GM18499 (cell line): ENCODE measurements at regions not wholly inside any gene's neighbourhood (a gene's known extent, or its start where the extent isn't known, plus 50 kb on each side); places are given as distances from the start of the nearest gene placed in this dataset.
A peak's percentile ranks its signal among the peaks of the same experiment; 100 is the strongest.

ENCODE experiments used
- ATAC-seq: cut with Tn5 transposase; IDR thresholded peaks from one replicate; pipeline ENCODE4 v1.9.1; 2021; ENCODE audit warnings: moderate number of reproducible peaks; ENCODE audit not compliant: insufficient read depth, unreplicated experiment

DNA sequence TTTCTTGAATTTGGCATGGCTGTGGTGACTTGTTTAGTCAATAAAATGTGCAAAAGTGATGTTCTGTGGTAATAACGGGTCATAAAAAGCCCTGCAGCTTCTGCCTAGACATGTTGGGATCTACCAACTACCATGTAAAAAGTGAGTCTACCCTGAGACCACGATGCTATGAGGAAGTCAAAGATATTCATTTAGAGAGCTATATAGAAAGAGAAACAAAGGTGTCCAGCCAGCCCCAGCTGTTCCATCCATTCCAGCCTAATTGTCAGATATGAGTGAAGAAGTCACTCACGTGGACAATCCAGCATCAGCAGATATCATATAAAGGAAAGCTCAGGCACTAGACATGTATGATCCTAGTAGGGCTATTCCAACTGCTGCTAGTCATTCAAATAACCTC, 117.2 kb upstream of the SSTR1 start:
- no peak for ATAC-seq

DNA sequence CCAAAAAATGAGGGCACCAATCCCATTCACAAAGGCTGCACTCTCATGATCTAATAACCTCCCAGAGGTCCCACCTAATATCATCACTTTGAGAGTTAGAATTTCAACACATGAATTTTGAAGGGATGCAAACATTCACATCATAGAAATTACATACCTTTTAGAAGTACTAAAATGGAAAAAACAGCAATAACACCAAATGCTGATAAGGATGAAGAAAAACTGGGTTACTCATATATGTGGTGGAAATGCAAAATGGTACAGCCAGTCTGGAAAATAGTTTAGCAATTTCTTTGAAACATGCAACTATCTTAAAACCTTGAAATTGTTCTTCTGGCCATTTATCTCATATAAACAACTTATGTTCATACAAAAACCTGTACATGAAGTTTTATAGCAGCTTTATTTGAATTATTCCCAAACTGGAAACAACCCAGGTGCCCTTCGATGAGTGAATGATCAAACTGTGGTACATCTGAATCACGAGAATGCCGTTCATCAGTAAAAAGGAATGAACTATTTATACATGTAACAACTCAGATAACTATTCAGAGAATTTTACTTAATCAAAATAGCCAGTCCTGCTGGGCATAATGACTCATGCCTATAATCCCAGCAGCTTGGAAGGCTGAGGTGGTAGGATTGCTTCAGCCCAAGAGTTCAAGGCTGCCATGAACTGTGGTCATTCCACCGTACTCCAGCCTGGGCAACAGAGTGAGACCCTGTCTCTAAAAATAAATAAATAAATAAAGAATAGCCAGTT, 109.4 kb upstream of the SSTR1 start:
- ATAC-seq, result no peak

DNA sequence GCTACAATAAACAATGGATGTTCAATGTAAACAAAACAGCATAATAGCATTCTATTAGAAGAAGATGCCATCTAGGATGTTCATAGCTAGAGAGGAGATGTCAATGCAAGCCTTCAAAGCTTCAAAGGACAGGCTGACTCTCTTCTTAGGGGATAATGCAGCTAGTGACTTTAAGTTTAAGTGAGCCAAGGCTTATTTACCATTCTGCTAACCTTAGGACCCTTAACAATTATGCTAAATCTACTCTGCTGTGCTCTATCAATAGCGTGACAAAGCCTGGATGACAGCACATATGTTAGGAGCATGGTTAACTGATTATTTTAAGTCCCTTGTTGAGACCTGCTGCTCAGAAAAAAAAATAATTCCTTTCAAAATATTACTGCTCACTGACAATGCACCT, 106.0 kb upstream of the SSTR1 start:
- ATAC-seq, result no peak

DNA sequence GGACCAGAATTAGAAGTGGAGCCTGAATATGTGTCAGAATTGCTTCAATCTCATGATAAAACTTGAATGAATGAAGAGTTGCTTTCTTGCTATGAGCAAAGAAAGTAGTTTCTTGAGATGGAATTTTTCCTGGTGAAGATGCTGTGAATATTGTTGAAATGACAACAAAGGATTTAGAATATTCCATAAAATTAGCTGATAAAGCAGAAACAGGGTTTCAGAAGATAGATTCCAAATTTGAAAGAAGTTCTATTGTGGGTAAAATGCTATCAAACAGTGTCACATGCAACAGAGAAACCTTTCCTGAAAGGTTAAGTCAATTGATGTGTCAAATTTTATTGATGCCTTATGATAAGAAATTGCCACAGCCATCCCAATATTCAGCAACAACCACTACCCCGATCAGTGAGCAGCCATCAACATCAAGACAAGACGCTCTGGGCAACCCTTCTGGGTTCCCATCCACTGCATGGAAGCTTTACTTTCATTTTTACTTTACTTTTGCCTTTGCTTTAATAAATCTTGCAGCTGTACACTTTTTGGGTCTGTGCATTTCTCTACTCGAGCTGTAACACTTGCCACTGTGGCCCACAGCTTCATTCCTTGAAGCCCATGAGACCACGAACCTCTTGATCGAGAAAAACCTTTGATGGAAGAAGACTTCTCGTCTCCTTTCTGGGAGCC, 104.0 kb upstream of the SSTR1 start:
- ATAC-seq, result no peak

GRCh38 chr14:38105106-38105702, 102.5 kb upstream of the SSTR1 start:
- no peak for ATAC-seq

DNA sequence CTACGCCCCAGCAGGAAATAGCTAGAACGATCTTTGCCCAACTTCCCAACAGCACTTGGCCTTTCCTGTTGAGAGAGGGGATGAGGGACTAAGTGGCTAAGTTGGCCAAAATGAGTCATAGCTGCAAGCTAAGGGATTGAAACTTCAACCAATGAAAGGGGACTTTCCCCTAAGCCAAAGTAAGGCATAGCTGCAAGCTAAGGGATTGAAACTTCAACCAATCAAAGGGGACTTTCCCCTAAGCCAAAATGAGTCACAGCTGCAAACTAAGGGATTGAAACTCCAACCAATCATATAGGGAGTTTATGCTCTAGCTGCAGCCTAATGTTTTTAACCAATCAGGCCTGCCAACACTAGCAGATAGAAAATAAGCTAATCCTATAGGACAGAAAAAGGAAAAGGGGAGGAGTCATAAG, 100.5 kb upstream of the SSTR1 start:
- ATAC-seq, result peak; percentile 69

DNA sequence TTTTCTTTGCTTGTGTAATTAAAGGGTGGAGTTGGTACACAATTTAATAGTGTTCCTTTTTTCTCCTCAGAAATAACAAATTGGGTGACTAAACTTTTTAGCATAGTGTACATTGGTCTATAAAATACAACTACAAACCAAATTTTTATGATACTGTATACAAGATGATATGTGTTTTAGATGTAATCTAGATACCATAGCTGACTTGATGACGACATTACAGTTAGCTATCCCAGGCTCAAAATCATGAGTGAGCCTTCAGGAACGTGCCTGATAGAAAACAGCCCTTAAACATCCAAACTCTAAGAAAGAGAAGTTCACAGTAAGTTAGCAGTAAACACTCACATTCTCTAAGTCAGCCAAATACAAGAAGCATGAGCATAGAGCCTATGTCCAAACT, 99.0 kb upstream of the SSTR1 start:
- no peak for ATAC-seq

- ATAC-seq, result no peak
Measured at GRCh38 chr14:38110258-38110657, 97.4 kb upstream of the SSTR1 start.

- ATAC-seq, result no peak
Measured at GRCh38 chr14:38111046-38111445, 96.7 kb upstream of the SSTR1 start.

GRCh38 chr14:38113546-38113945, 94.2 kb upstream of the SSTR1 start:
- ATAC-seq, result no peak

GRCh38 chr14:38116895-38117294, 90.8 kb upstream of the SSTR1 start:
- no peak for ATAC-seq

DNA sequence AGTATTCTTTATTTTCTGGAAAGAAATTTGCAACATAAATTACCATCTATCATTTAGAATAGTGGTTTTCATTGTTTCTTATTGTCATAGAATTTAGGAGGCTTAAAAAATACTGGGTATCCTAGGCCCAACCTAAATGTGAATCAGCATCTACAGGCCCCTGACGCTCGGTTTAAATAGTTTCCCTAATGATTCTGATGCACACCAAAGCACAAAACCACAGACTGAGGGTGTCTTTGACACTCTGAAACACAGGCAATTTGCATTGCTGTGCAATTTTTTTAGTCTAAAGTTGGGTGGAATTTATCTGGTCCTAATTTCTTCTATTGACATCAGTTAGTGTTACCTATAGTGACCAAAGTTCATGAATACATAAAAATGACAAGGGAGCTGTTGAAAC, 87.6 kb upstream of the SSTR1 start:
- ATAC-seq, result no peak

DNA sequence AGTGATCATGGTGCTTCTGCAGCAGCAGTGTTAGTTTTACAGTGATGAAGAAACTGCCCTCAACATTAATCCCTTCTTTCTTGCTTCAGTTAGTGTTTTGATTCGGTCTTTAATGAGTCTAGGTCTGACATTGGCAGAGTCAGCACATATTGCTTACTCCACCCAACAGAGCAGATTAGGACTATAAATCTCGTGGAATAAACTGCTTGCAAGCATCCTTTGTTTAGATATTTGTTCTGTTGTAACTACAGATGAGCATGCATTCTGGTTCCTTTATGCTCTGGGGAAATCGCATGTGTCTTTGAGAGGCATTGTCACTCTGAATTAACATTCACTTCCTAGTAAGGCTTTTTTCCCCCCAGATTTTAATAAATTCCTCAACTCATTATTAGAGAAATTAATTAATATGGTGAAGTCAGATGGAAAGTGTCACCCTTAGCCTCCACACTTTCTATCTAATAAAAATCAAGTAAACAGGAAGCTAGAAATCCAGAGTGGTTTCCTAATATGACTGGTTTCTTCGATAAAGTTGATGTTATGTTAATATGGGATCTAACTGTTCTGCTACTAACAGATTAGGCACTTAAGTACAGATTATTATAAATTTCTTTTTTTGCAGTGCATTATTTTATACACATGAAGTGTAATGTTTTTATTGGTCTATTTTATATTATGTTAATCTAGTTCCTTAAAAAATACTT, 86.2 kb upstream of the SSTR1 start:
- ATAC-seq, result no peak

DNA sequence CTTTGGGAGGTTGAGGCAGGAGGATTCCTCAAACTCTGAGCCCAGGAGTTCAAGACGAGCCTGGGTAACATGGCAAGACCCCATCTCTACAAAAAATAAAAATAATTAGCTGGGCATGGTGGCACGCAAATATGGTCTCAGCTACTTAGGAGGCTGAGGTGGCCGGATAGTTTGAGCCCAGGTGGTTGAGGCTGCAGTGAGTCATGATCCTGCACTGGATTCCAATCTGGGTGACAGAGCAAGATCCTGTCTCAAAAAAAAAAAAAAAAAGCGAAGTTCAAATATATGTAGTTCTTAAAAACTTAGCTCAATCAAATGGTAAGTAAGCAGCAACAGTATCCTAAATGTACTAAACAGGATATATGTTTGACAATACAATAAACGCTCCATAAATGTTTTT, 85.5 kb upstream of the SSTR1 start:
- no peak for ATAC-seq

DNA sequence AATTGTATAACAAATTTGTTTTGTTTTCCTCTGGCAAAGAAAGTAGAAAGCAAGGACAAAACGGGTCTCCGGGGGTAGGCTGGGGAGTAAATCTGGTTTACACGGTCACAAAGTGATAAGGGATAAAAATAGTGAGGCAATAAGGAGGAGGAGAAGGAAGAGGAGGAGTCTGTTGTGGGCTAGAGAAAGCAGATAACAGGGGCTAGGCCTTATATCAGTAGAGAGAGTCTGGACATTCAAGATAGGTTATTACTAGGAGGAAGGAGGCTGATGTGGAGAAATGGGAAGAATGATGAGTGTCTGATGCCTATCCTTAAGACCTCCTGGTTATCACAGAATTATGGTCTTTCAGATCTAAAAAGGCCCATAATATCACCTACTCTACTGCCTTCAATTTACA, 83.2 kb upstream of the SSTR1 start:
- ATAC-seq, result no peak

DNA sequence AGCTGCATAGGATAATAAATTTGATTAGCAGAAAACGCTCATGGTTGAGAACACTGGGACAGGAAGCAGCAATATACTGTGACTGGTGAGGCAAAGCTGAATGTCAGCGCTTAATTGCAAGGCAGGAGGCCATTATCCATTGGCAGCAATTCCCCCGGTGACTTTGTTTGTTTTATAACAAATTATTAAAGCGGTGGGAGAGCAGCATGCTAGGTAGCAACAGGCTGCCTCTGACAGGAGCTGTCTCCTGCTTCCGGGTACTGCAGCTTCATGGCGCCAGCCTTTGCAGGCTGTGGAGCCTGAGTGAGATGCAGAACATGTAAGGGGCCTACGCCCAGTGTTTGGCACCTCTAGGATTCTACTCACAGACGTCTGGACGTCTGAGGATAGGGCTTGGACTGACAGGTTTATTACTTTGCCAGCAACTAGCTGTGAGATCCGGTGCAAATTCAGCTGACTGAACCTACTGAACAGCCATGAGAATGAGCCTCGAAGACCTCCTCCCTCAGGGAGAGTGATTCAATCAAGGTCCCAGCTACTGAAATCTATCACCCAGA, 82.1 kb upstream of the SSTR1 start:
- no peak for ATAC-seq

- no peak for ATAC-seq
Measured at GRCh38 chr14:38127356-38127755, 80.3 kb upstream of the SSTR1 start.

DNA sequence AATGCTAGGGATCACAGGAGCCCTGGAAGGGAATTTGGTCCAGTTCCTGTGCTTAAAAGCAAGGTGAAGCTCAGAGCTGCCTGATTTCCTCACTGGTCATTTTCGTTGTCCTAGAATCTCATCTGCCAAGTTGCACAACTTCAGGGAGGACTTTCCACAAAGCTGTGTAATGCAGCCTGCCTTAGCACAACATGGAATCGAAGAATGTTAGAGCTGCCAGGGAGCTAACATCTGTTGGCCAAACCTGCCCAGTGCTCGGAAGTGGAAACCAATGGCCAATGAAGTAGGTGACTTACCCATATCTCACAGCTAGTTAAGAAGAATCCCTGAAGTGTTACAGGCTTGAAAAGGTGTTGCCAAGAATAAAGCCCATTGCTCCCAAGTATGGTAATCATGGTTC, 79.9 kb upstream of the SSTR1 start:
- no peak for ATAC-seq

- no peak for ATAC-seq
Measured at GRCh38 chr14:38128640-38129039, 79.1 kb upstream of the SSTR1 start.

DNA sequence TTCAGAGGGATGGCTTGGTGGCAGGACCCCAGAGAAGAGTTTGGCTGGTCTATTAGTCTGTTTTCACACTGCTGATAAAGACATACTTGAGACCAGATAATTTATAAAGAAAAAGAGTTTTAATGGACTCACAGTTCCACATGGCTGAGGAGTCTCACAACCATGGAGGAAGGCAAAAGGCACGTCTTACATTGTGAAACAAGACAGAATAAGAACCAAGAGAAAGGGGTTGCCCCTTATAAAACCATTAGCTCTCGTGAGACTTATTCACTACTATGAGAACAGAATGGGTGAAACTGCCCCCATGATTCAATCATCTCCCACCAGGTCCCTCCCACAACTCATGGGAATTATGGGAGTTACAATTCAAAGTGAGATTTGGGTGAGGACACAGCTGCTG, 78.5 kb upstream of the SSTR1 start:
- no peak for ATAC-seq

DNA sequence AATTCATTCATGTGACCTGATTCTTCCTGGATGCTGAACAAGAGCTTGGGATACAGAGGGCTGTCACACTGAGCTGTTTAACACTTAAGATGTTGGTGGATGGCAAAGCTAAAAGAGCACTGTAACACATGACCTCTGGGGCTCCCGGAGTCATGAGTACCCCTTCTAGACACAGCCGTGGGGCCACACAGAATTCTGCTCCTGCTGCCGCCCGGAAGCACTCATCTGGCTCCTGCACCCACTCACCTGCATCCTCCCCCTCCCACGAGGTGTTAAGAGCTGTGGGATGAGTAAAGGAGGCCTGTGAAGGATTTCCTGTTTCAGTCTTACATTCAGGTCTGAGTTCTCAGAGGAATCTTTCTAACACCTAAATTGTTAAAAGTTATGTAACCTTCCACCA, 78.0 kb upstream of the SSTR1 start:
- no peak for ATAC-seq
